Lower lobe of right lung (tissue), 2 donors: ENCODE measurements at regions not wholly inside any gene's neighbourhood (a gene's known extent, or its start where the extent isn't known, plus 50 kb on each side); places are given as distances from the start of the nearest gene placed in this dataset.

Experiments used
- ATAC-seq, 2 donors: fragments of 200-7000 bp; cut with Tn5 transposase; one replicate each; pipeline ENCODE4 v1.9.1; 2020 to 2022; ENCODE audit warnings: mild to moderate bottlenecking in 2 of 2, moderate library complexity in 2 of 2
- DNase-seq: peaks from one replicate; pipeline ENCODE4 v3.0.0-alpha.2; 2020
- H3K27ac ChIP-seq: fragments of 200-600 bp; one replicate; pipeline ENCODE4 v1.8.0; 2022
- H3K27me3 ChIP-seq: fragments of 200-600 bp; one replicate; pipeline ENCODE4 v1.8.0; 2022; ENCODE audit warnings: low read depth
- H3K36me3 ChIP-seq: fragments of 200-600 bp; one replicate; pipeline ENCODE4 v1.8.0; 2022; ENCODE audit warnings: mild to moderate bottlenecking
- H3K4me1 ChIP-seq: fragments of 200-600 bp; one replicate; pipeline ENCODE4 v1.8.0; 2022
- H3K4me3 ChIP-seq: fragments of 200-600 bp; one replicate; pipeline ENCODE4 v1.8.0; 2022; ENCODE audit warnings: mild to moderate bottlenecking
- H3K9me3 ChIP-seq: fragments of 200-600 bp; one replicate; pipeline ENCODE4 v1.8.0; 2022
- CTCF ChIP-seq: fragments of 200-600 bp; IDR thresholded peaks from one replicate; pipeline ENCODE4 v1.8.0; 2022; ENCODE audit warnings: antibody characterized with exemption, mild to moderate bottlenecking
- intact Hi-C: fragments of 100-400 bp; cut with DNase I; formaldehyde crosslinking; loops from one replicate; pipeline ENCODE4 v1.11.0; 2022
- donor health status: DM: no; HTN: yes; CAD: no; lungs with severe emphysema.

GRCh38 chr21:35819134-35819533, 241.2 kb downstream of the SETD4 start:
- Histone ChIP-seq H3K36me3 (no peaks in the 10 kb centered on the region), H3K4me3 (no peak overlapping the region), H3K27ac (no peak overlapping the region), H3K4me1 (peaks cover 5% of the 10 kb centered on the region), H3K27me3 (no peaks in the 10 kb centered on the region), H3K9me3 (no peaks in the 10 kb centered on the region)
- intact Hi-C loops: no loop called here
- no peak for DNase-seq
- no peak for ATAC-seq
- TF ChIP-seq CTCF: no peak

GRCh38 chr21:35818597-35818996, 241.7 kb downstream of the SETD4 start:
- Histone ChIP-seq H3K4me1 (peaks cover 5% of the 10 kb centered on the region), H3K27me3 (no peaks in the 10 kb centered on the region), H3K36me3 (no peaks in the 10 kb centered on the region), H3K9me3 (no peaks in the 10 kb centered on the region), H3K27ac (no peak overlapping the region), H3K4me3 (no peak overlapping the region)
- no peak for TF ChIP-seq CTCF
- ATAC-seq (no peak), DNase-seq (no peak)
- intact Hi-C loops: no loop called here

GRCh38 chr21:35814858-35815619, 245.3 kb downstream of the SETD4 start:
- Histone ChIP-seq H3K4me1 (peaks cover 5% of the 10 kb centered on the region), H3K27me3 (no peaks in the 10 kb centered on the region), H3K36me3 (no peaks in the 10 kb centered on the region), H3K9me3 (no peaks in the 10 kb centered on the region), H3K4me3 (no peak overlapping the region), H3K27ac (no peak overlapping the region)
- ATAC-seq (no peak), DNase-seq (no peak)
- TF ChIP-seq CTCF: no peak
- intact Hi-C loops: no loop called here

- Histone ChIP-seq H3K4me1 (peaks cover 5% of the 10 kb centered on the region), H3K36me3 (no peaks in the 10 kb centered on the region), H3K9me3 (no peaks in the 10 kb centered on the region), H3K27me3 (no peaks in the 10 kb centered on the region), H3K27ac (no peak overlapping the region), H3K4me3 (no peak overlapping the region)
- no peak for DNase-seq
- no peak for ATAC-seq
- TF ChIP-seq CTCF: no peak
- intact Hi-C loops: no loop called here
Measured at GRCh38 chr21:35812679-35813078, 247.6 kb downstream of the SETD4 start.

GRCh38 chr21:35811191-35811806, 249.0 kb downstream of the SETD4 start:
- Histone ChIP-seq H3K4me3 (no peak overlapping the region), H3K36me3 (no peaks in the 10 kb centered on the region), H3K27me3 (no peaks in the 10 kb centered on the region), H3K4me1 (peaks cover 5% of the 10 kb centered on the region), H3K9me3 (no peaks in the 10 kb centered on the region), H3K27ac (no peak overlapping the region)
- intact Hi-C loops: no loop called here
- DNase-seq (no peak), ATAC-seq (no peak)
- no peak for TF ChIP-seq CTCF
